Putamen (tissue), 1 donor: ENCODE measurements at regions not wholly inside any gene's neighbourhood (a gene's known extent, or its start where the extent isn't known, plus 50 kb on each side); places are given as distances from the start of the nearest gene placed in this dataset.

Source experiments
- DNase-seq: peaks from one replicate; pipeline ENCODE4 v3.0.0-alpha.2; 2016; ENCODE audit warnings: low spot score

GRCh38 chr2:221818616-221819320 is 246.7 kb upstream of the EPHA4 start:
- DNase-seq, result peak; percentile 1

GRCh38 chr2:221817878-221818277 is 245.8 kb upstream of the EPHA4 start:
- DNase-seq, result no peak

- no peak for DNase-seq
Measured at GRCh38 chr2:221817052-221817451, 244.9 kb upstream of the EPHA4 start.

GRCh38 chr2:221816566-221816965 is 244.5 kb upstream of the EPHA4 start:
- no peak for DNase-seq

- no peak for DNase-seq
Measured at GRCh38 chr2:221810650-221811049, 238.5 kb upstream of the EPHA4 start.

- no peak for DNase-seq
Measured at GRCh38 chr2:221810245-221810644, 238.1 kb upstream of the EPHA4 start.

GRCh38 chr2:221808488-221808887 is 236.4 kb upstream of the EPHA4 start:
- no peak for DNase-seq

- no peak for DNase-seq
Measured at GRCh38 chr2:221807706-221808105, 235.6 kb upstream of the EPHA4 start.

- DNase-seq, result no peak
Measured at GRCh38 chr2:221802089-221802488, 230.0 kb upstream of the EPHA4 start.

- no peak for DNase-seq
Measured at GRCh38 chr2:221792971-221793521, 220.9 kb upstream of the EPHA4 start.

- DNase-seq, result no peak
Measured at GRCh38 chr2:221791844-221792243, 219.7 kb upstream of the EPHA4 start.

- no peak for DNase-seq
Measured at GRCh38 chr2:221787561-221787960, 215.5 kb upstream of the EPHA4 start.

GRCh38 chr2:221786297-221786926 is 214.3 kb upstream of the EPHA4 start:
- no peak for DNase-seq

GRCh38 chr2:221780281-221780688 is 208.2 kb upstream of the EPHA4 start:
- no peak for DNase-seq

- no peak for DNase-seq
Measured at GRCh38 chr2:221779614-221780067, 207.5 kb upstream of the EPHA4 start.

- no peak for DNase-seq
Measured at GRCh38 chr2:221778025-221778424, 205.9 kb upstream of the EPHA4 start.

GRCh38 chr2:221777119-221777518 is 205.0 kb upstream of the EPHA4 start:
- DNase-seq, result no peak

GRCh38 chr2:221775096-221775495 is 203.0 kb upstream of the EPHA4 start:
- no peak for DNase-seq

GRCh38 chr2:221774136-221774535 is 202.0 kb upstream of the EPHA4 start:
- DNase-seq, result peak; percentile 28

GRCh38 chr2:221771297-221771696 is 199.2 kb upstream of the EPHA4 start:
- no peak for DNase-seq

- no peak for DNase-seq
Measured at GRCh38 chr2:221767106-221768012, 195.3 kb upstream of the EPHA4 start.

- DNase-seq, result no peak
Measured at GRCh38 chr2:221762496-221762895, 190.4 kb upstream of the EPHA4 start.
